GM19455 (cell line): ENCODE measurements at regions not wholly inside any gene's neighbourhood (a gene's known extent, or its start where the extent isn't known, plus 50 kb on each side); places are given as distances from the start of the nearest gene placed in this dataset.
"Not testable (repeated sequence)": the region's sequence is repeated elsewhere in the genome, so short reads cannot be mapped to it uniquely, and the experiment has no call there.

ENCODE experiments used
- ATAC-seq: cut with Tn5 transposase; IDR thresholded peaks from one replicate; pipeline ENCODE4 v1.9.1; 2021; ENCODE audit not compliant: unreplicated experiment

DNA sequence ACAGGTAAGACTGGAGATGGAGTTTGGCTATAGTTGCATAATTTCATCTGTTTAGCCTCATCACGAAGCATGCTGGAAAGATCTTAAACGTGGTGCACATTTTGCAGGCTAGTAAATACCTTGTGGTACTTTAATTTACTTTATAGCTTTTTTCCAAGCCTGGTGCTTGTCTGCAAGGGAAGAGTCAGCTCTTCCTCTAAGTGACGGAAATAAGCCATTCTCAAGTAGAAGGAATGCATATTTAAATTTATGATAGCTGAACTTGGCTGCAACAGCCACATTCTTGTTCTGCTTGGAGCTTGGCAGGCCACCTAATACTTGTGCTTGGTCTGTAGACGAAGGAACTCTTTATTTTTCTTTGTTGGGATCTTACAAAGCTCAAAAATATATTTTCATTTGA is 188.0 kb upstream of the PIK3R1 start:
- ATAC-seq = no peak

DNA sequence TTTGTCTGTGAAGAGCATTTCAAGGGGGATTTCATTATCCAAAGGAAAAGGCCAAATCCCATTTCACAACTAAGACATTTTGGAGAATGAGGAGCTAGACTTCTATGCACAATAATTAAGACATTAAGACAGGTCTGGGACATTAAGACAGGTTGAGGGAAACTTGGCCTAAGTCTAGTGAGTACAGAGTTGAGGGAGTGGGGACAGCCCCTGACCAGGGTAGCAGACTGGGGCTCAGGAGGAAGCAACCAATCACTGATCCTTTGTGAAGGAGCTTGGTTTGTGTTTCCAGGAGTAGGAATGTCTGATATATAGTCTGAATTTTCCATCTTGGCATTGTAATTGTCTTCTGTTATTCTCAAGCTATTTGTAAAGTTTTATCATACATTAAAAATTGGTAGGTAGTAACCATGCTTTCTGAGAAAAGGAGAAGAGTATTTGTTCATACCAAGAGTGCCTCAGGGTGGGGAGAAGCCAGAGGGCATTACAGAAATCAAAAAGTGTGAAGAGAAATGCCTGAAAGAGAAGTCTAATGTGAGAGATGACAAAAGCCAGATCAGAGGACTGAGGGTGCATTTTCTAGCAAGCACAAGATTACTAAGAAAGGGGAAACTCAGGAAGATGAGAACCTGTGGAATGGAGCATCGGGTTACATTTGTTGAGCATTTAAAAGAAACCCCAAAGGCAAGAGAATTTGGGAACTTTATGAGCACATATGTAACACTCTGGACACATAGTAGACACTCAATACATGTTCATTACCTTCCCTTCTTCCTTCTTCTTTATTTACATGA is 189.3 kb upstream of the PIK3R1 start:
- no peak for ATAC-seq

DNA sequence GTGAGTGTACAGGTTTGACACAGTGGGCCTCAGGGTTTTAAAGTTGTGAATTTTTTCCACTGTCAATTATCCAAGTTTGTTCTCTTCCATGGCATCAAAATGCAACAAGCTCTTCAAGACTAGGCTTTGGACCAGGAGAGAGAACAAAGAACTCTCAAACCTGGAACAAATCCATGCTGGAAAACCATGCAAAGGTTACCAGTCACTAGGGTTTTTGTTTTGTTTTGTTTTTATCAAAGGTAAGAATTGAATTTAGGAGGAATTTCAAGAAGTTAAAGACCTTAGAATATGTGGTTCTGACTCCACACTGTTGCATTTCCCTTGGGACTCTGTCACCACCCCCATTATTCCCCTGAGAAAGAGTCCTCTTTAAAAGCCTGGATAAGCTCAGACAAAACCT is 191.1 kb upstream of the PIK3R1 start:
- ATAC-seq = no peak

DNA sequence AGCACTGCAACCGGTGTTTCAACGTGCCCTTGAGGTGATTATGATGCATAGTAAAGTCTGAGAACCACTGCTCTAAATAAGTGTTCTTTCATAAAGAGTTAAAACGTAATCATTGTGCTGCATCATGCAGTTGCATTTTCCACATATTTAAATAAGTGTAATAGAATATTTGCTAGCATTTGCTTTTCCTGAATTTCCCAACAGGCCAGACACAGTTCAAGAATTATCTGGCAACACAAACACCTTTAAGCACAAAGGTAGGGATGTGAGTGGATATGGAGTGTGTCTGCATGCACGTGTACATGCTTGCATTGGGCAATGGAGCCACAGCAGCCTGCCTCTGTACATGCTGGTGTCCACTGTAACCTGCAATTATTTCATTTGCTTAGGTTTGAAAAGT is 193.6 kb upstream of the PIK3R1 start:
- ATAC-seq = no peak

DNA sequence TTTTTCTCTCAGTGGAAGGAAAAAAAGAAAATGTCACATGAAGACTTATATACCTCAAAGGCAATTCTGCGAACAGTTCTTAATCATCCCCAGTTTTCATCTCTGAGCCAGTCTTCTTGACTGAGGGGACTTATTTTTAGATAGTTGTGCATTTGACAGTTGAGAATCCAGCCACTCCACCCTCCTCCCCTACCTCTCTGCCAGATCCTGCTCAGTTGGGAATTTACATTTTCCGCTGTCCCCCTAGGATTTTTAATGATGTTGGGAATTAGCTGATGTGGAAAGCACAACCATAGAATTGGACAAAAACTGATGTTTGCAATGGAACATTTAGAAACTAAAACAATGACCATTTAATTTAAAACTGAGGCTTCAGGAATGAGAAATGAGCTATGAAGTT is 194.3 kb upstream of the PIK3R1 start:
- no peak for ATAC-seq

DNA sequence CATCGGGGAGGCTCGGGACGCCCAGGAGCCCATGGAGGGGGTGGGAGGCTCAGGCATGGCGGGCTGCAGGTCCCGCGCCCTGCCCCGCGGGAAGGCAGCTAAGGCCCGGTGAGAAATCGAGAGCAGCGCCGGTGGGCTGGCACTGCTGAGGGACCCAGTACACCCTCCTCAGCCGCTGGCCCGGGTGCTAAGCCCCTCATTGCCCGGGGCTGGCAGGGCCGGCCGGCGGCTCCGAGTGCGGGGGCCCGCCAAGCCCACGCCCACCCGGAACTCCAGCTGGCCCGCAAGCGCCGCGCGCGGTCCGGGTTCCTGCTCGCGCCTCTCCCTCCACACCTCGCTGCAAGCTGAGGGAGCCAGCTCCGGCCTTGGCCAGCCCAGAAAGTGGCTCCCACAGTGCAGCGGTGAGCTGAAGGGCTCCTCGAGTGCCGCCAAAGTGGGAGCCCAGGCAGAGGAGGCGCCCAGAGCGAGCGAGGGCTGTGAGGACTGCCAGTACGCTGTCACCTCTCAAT is 195.0 kb upstream of the PIK3R1 start:
- ATAC-seq = not testable (repeated sequence)

DNA sequence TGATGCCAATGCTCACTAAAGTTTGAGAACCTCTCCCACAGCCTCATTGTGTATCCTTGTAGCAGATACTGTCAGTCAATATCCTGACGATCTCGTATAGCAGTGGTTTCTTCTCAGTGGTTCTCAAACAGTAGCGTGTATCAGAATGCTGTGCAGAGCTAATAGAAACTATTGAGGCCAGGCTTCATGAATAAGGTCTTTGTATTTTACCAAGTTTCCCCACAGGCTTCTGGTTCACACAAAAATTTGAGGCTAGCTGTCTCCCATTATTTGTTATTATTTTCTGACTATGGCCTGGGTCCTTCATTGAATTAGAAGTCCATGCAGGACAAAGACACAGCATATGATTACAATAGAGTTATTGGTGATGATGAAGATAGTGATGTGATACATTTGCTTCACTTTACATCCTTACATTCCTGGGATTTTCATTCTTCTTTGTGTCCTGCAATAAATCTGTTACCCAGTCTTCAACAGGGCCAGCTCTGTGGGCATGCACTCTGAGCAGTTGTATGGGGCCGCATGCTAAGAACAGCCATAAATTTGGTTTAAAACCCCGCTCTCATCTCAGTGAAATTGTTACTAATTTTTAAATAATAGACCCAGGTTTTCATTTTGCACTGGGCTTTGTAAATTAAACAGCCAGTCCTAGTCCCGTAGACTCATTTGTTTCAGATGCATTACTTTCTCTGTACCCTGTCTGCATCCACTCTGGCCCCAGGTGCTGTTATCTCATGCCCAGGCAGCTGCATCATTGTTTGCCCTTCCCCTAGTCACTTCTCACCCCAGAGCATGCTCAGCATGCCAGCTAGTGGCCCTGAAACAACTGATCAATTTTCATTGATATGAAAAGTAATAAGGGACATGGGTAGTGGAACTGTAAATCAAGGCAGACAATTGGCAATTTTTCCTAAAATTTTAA is 199.9 kb upstream of the PIK3R1 start:
- ATAC-seq = no peak

DNA sequence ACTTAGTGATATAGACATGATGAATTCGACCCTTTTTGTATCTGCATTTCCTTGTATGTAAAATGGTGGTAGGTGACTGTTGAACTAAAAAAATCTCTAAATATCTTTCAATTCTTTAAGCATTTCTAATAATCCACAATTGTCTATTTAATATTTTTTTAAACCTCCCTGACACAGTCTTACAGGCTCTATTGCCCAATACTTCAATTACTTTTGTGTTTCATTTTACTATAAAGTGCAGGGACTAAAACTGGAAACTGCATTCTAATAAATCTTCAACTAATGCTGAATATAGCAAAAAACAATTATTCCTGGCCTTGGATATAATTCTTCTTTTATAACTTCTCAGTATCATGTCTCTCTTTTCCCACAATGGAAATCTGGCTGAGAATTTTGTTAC is 202.7 kb upstream of the PIK3R1 start:
- ATAC-seq = no peak

DNA sequence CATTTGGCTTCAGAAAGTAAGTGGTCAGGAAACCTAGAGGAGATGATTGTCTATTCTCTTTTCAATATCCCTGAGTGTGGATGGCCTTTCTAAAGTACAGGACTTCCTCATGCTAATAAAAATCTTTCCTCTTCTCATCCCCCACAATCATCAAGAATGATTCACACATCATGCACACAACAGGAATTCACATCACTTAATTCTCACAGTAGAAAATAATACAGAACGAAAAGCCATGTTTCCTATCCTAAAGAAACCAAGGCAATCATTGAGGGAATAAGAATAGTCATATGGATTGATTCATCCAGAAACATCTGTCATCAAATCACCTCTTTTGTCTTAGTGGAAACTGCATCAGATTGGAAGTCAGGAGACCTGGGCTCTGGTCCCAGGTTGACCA is 203.1 kb upstream of the PIK3R1 start:
- ATAC-seq = no peak

DNA sequence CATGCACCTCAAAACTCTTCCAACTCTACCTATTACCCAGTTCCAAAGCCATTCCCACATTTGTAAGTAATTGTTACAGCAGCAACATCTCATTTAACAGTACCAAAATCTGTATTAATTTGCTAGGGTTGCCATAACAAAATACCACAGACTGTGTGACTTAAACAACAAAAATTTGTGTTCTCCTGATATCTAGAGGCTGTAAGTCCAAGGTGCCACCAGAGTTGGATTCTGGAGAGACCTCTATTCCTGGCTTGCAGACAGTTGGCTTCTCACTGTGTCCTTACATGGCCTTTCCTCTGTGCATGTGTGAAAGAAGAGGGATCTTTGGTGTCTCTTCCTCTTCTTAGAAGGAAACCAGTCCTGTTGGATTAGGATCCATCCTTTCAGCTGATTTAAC is 203.8 kb upstream of the PIK3R1 start:
- no peak for ATAC-seq

DNA sequence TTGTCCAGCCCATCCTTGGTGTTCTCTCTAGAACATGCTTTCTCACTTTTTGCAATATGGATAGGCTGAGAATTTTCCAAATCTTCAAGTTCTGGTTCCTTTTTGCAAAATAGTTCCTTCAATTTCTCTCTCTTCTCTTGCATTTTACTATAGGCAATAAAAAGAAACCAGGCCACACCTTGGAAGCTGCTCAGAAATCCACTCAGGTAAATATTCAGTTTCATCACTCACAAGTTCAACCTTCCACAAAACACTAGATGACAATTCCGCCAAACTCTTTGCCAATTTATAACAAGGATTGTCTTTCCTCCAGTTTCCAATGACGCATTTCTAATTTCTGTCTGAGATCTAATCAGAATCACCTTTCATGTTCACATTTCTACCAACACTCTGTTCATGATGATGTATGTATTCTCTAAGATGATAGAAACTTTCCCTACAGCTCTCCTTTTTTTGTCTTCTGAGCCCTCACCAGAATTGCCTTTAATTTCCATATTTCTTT is 204.2 kb upstream of the PIK3R1 start:
- ATAC-seq = no peak

DNA sequence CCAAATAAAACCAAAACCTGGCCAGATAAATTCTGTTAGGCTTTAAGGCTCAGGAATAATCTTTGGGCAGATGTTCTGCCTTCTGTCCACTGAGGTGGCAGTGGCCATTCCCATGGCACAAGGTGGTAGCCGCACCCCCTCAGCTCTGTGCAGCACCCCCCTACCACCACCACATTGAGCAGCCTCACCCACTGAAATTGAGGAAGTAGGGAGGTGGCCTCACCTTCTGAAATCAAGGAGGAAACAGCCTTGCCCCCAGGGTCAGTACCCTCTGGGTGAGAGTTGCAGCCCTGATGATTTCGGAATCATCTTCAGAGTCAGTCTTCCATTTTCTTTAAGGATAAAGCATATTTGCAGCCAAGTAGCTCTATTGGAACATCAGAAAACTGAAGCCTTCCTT is 204.8 kb upstream of the PIK3R1 start:
- no peak for ATAC-seq

DNA sequence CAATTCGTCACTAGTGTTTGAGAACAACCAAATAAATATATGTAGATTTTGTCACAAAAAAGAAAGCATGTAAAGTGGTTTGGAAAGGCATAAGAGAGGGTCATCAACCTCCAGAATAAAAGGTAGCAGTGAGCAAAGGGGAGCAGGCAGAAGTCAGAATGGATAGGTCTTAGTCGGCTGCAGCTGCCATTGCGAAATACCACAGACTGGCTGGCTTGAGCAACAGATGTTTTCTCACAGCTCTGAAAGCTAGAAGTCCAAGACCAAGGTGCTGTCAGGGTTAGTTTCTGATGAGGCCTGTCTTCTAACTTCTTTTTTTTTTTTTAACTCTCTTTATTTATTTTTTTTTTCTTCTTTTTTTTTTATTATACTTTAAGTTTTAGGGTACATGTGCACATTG is 208.1 kb upstream of the PIK3R1 start:
- ATAC-seq = no peak

DNA sequence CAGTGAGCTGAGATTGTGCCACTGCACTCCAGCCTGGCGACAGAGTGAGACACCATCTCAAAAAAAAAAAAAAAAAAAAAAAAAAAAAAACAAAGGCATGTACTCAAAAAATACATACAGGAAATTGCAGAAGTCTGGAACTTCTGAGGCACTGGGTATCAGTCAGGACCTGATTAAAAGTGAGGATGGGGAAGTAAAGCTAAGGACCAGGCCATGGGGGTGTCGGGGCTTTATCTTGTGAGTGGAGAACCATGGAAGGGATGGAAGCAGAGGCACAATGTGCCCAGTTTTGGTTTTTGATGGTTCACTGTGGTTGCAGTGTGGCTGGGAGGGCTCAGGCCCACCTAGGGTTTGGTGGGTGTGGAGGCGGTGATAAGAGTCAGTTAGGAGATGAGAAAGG is 212.7 kb upstream of the PIK3R1 start:
- no peak for ATAC-seq

DNA sequence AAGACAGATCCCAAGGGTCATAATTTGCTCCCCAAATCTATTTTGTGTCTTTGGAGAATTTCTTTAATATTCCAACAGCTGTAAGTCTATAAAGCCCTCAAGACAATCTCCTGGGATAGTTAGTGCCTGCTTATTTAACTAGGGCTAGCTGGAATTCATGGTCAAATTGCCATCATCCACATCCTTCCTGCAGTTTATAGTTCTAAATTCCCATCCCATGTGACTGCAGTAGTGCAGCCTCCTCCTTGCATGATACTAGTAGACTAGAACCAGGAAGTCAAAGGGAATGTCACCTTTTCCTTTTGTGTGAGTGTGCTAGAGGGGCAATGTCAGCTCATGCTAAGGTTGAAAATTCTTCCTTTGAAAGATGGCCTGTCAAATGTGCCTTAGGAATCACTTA is 214.8 kb upstream of the PIK3R1 start:
- no peak for ATAC-seq

DNA sequence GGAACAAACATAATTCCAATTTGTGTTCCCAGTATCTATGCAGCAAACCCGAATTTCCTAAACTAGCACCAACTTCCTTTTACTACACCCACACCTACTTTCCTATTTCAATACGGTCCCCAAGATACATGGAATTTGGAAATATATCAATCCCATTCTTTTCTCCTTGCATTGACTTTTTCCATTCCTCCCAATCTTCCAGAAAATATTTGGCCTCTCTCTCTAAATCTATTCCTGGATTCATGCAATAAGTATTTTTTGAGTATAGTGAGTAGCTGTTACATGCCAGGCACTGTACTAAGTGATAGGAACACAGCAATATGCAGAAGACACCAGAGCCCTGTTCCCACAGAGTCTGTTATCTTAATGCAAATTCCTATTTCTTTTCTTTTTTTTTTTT is 216.2 kb upstream of the PIK3R1 start:
- no peak for ATAC-seq

DNA sequence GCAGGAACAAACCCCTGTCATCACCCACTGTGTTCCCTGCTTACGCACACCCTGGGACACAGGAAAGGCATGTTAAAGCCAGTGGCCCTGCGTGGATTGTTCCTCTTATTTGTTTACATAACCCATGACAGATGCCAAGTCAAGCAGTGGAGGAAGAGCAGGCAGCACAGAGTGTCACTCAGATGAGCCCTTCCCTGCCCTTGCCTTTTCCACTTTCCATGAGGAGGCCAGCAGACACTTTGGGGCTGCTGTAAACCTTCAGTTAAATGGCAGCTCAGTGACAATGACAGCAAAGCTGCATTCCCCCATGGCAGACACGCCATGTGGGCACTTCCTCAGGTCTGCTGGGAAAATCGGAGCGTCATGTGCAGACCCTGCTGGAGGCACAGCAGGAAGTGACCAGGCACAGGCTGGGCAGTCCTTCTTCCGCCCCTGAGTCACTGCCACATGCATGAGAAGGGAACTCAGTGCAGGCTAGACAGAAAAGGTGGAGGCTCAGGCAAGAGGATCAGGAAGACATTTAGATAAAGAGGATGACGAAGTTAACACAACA is 216.8 kb upstream of the PIK3R1 start:
- no peak for ATAC-seq

DNA sequence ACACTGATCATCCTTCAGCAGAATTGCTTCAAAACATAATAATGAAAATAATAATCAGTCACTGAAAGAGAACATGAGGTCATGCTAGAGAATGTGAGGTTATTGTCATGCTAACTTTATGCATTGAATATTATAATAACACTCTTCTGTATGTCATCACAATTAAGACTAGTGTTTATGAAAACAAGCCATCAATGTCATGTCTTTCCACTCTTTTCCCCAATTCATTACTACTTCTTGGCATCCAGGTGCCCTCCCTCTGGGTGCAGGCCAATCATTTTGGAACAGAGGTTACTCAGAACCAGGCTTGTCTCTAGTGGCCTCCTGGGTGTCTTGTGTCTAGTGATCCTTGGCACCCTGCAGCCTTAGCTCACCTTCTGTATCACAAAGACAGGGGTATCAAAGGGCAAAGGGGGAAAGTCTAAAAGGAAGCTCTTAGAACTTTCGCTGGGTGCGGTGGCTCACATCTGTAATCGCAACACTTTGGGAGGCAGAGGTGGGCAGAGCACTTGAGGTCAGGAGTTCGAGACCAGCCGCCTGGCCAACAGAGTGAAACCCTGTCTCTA is 217.6 kb upstream of the PIK3R1 start:
- no peak for ATAC-seq

DNA sequence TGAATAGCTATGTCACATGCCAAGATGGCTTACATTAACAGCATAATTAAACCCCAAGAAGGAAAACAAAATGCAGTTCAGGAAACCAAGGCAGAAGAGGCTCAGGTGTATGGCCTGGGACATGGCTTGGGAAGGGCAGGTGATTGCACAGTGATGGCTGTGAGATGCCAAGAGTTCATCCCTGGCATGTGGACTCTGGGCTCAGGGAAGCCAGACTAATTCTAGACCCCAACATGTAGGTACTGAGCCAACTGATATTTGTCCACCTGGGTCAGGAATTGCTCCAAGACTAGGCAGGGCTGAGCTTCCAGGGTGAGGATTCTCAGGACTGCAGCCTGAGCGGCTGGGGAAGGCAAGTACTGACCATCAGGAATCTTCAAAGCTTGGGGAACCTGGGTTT is 218.4 kb upstream of the PIK3R1 start:
- ATAC-seq = no peak

DNA sequence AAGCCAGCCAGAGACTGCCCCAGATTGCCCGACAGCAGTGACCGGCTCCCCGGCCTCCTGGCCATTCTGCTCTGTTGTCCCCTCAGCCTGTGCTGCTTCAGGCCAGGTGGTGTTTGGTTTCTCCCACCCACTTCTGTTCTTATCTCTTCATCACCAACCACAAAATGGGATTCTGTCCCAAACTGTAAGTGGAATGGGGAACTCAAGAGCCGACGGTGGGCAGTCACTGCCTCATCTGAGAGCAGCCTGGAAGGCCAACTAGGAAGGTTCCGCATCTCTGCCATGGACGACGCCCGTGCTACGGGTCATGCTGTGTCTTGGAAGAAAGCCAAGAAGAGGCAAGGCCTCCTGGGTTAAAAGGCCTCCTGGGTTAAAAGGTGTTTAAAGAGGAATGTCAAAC is 219.0 kb upstream of the PIK3R1 start:
- ATAC-seq = no peak

DNA sequence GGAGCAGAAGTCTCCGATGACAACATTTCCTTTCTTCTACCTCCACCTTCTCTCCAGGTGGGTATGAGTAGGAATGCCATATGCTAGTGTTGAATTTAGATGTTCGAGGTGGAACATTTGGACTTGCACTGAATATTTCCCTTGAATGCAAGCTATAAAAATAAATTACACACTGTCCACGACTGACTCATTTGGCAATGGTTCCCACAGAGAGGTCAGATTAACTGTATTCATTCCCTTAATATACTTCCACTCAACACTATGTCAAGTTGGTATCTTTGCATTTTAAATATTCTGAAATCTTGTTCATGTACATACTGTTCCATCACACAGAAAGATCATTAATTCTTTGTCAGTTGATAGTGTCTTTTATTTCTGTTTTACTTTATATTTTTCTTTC is 222.6 kb upstream of the PIK3R1 start:
- ATAC-seq = no peak
